Upper lobe of left lung (tissue), 4 donors: ENCODE measurements at regions not wholly inside any gene's neighbourhood (a gene's known extent, or its start where the extent isn't known, plus 50 kb on each side); places are given as distances from the start of the nearest gene placed in this dataset.

Experiments used
- POLR2A ChIP-seq, 4 donors: fragments of 450-650 bp; IDR thresholded peaks; one replicate each; pipeline ENCODE4 v1.5.1; 2016 to 2017; ENCODE audit warnings: antibody characterized with exemption in 4 of 4, mild to moderate bottlenecking in 2 of 4
- POLR2AphosphoS5 ChIP-seq, 2 donors: sonication (generic); formaldehyde crosslinking; IDR thresholded peaks; one replicate each; pipeline ENCODE4 v1.5.1; 2017; ENCODE audit warnings: antibody characterized with exemption in 2 of 2

DNA sequence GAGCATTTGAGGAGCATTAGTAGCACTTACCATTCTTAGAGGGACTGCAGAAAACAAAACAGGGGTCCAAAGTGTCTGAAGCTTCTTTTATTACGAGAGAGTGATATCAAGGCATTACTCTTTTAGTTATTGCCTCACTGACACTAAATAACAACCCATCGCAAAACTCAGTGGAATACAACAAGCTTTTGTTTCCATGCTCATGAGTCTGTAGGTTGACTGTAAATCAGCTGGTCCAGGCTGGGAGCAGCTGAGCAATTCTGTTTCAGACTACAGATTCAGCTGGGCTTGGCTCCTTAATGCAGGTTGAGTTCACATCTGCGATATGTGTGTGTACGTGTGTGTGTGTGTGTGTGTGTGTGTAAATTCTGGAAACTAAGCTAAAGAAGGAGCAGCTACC lies 501.8 kb upstream of the PKDCC start:
- TF ChIP-seq POLR2A (IDR thresholded peaks at IDR 0.05) (no peak), POLR2AphosphoS5 (IDR thresholded peaks at IDR 0.05) (no peak)
